Motor neuron (in vitro differentiated cells): ENCODE measurements at regions not wholly inside any gene's neighbourhood (a gene's known extent, or its start where the extent isn't known, plus 50 kb on each side); places are given as distances from the start of the nearest gene placed in this dataset.

Experiments
- ATAC-seq, 8 experiments: fragments of 200-7000 bp; cut with Tn5 transposase; replicated peaks in 6 of 8; 2 replicates each; pipeline ENCODE4 v1.8.0; 2021; ENCODE audit warnings: mild to moderate bottlenecking in 8 of 8, moderate library complexity in 8 of 8
- H3K27ac ChIP-seq, 2 donors: fragments of 250-450 bp; sonication (Bioruptor Pico); 2 replicates each; pipeline ENCODE4 v1.9.0; 2021; ENCODE audit warnings: antibody characterized with exemption in 2 of 2, mild to moderate bottlenecking in 2 of 2, moderate library complexity in 1 of 2
- H3K4me1 ChIP-seq, 2 donors: fragments of 250-450 bp; sonication (Bioruptor Pico); replicated peaks in 1 of 2; 2 replicates each; pipeline ENCODE4 v1.6.1; 2021; ENCODE audit warnings: antibody characterized with exemption in 2 of 2, mild to moderate bottlenecking in 2 of 2, moderate library complexity in 1 of 2
- H3K4me3 ChIP-seq, 5 donors: fragments of 250-450 bp; sonication (Bioruptor Pico); 2 replicates each; pipeline ENCODE4 v1.9.0; 2021; ENCODE audit warnings: antibody characterized with exemption in 5 of 5, mild to moderate bottlenecking in 5 of 5, moderate library complexity in 4 of 5
- WGBS, 10 experiments: fragments of 450-650 bp; shearing (Covaris generic); methylation state at CpG; one replicate each; pipeline ENCODE4 v1.0.0; 2022; 5-methylcytosine and 5-hydroxymethylcytosine counted together
- in situ Hi-C, 9 experiments: fragments of 400-800 bp; cut with MboI; loops; one replicate each; pipeline ENCODE4 v1.15.0; 2021; ENCODE audit warnings: low sequenced_read_pairs in 9 of 9, low pct_unique_long_range_greater_than_20kb in 2 of 9; ENCODE audit not compliant: unreplicated experiment in 9 of 9

- H3K4me3 ChIP-seq: no peak overlapping the region
- in situ Hi-C loops: no loop called here
- H3K4me1 ChIP-seq: peaks cover 0 to 2% of the 10 kb centered on the region in 2 donors
- 0 to 94% (median 50%) methylated on average over 1 to 2 of the region's 2 CpGs; no CpG with 5 or more reads in 3 of the 10 experiments for WGBS, 10 experiments
- no peak overlapping the region for H3K27ac ChIP-seq
- ATAC-seq: peak in 1 of 8 experiments; percentile 79
These were observed 370.3 kb downstream of the NNT start for GRCh38 chr5:43973318-43973717.

- Histone ChIP-seq H3K4me1 (no peaks in the 10 kb centered on the region), H3K4me3 (no peak overlapping the region), H3K27ac (no peak overlapping the region)
- 0 to 90% (median 36%) methylated on average over 1 of the region's 1 CpG; no CpG with 5 or more reads in 1 of the 10 experiments for WGBS, 10 experiments
- ATAC-seq: no peak
- in situ Hi-C loops: no loop called here
These were observed 364.2 kb downstream of the NNT start for GRCh38 chr5:43967165-43967564.

GRCh38 chr5:43959144-43959543 is 356.2 kb downstream of the NNT start:
- WGBS, 10 experiments: 0 to 90% (median 62%) methylated on average over 1 to 2 of the region's 2 CpGs
- in situ Hi-C loops: no loop called here
- no peaks in the 10 kb centered on the region for H3K4me1 ChIP-seq
- no peak overlapping the region for H3K4me3 ChIP-seq
- no peak for ATAC-seq
- no peak overlapping the region for H3K27ac ChIP-seq

- Histone ChIP-seq H3K27ac (no peak overlapping the region), H3K4me1 (no peaks in the 10 kb centered on the region), H3K4me3 (no peak overlapping the region)
- WGBS, 10 experiments: 0 to 83% (median 56%) methylated on average over 1 to 2 of the region's 2 CpGs; no CpG with 5 or more reads in 1 of the 10 experiments
- in situ Hi-C loops: no loop called here
- ATAC-seq: no peak
These were observed 345.0 kb downstream of the NNT start for GRCh38 chr5:43947935-43948334.

- Histone ChIP-seq H3K4me1 (no peaks in the 10 kb centered on the region), H3K4me3 (no peak overlapping the region), H3K27ac (no peak overlapping the region)
- in situ Hi-C loops: no loop called here
- 0 to 100% (median 97%) methylated on average over 1 of the region's 1 CpG for WGBS, 10 experiments
- no peak for ATAC-seq
These were observed 338.8 kb downstream of the NNT start for GRCh38 chr5:43941806-43942205.

- no peak overlapping the region for H3K4me3 ChIP-seq
- H3K4me1 ChIP-seq: no peaks in the 10 kb centered on the region
- H3K27ac ChIP-seq: no peak overlapping the region
- no peak for ATAC-seq
- in situ Hi-C loops: no loop called here
- WGBS, 10 experiments: 0 to 100% (median 61%) methylated on average over 1 to 2 of the region's 2 CpGs
These were observed 337.6 kb downstream of the NNT start for GRCh38 chr5:43940562-43940961.

- in situ Hi-C loops: no loop called here
- H3K4me1 ChIP-seq: no peaks in the 10 kb centered on the region
- 0 to 100% (median 56%) methylated on average over 2 of the region's 2 CpGs for WGBS, 10 experiments
- H3K27ac ChIP-seq: no peak overlapping the region
- no peak for ATAC-seq
- H3K4me3 ChIP-seq: no peak overlapping the region
These were observed 323.9 kb downstream of the NNT start for GRCh38 chr5:43926923-43927322.

GRCh38 chr5:43920422-43920821 is 317.4 kb downstream of the NNT start:
- no peak for ATAC-seq
- in situ Hi-C loops: no loop called here
- Histone ChIP-seq H3K27ac (no peak overlapping the region), H3K4me1 (no peaks in the 10 kb centered on the region), H3K4me3 (no peak overlapping the region)

GRCh38 chr5:43917925-43918324 is 314.9 kb downstream of the NNT start:
- in situ Hi-C loops: no loop called here
- no peak overlapping the region for H3K4me3 ChIP-seq
- no peak for ATAC-seq
- WGBS, 10 experiments: 0 to 37% (median 6%) methylated on average over 1 to 3 of the region's 3 CpGs; no CpG with 5 or more reads in 5 of the 10 experiments
- H3K27ac ChIP-seq: no peak overlapping the region
- H3K4me1 ChIP-seq: no peaks in the 10 kb centered on the region

- in situ Hi-C loops: no loop called here
- H3K4me1 ChIP-seq: no peaks in the 10 kb centered on the region
- no peak for ATAC-seq
- no peak overlapping the region for H3K4me3 ChIP-seq
- H3K27ac ChIP-seq: no peak overlapping the region
These were observed 300.1 kb downstream of the NNT start for GRCh38 chr5:43903129-43903528.

GRCh38 chr5:43900974-43901373 is 298.0 kb downstream of the NNT start:
- in situ Hi-C loops: no loop called here
- no peaks in the 10 kb centered on the region for H3K4me1 ChIP-seq
- no peak overlapping the region for H3K4me3 ChIP-seq
- ATAC-seq: no peak
- 0 to 100% (median 85%) methylated on average over 1 of the region's 1 CpG for WGBS, 10 experiments
- no peak overlapping the region for H3K27ac ChIP-seq

- H3K4me1 ChIP-seq: no peaks in the 10 kb centered on the region
- 43 to 100% (median 96%) methylated on average over 1 of the region's 1 CpG; no CpG with 5 or more reads in 4 of the 10 experiments for WGBS, 10 experiments
- H3K27ac ChIP-seq: no peak overlapping the region
- no peak overlapping the region for H3K4me3 ChIP-seq
- in situ Hi-C loops: no loop called here
- no peak for ATAC-seq
These were observed 292.9 kb downstream of the NNT start for GRCh38 chr5:43895876-43896275.

- ATAC-seq: no peak
- in situ Hi-C loops: no loop called here
- H3K4me1 ChIP-seq: no peaks in the 10 kb centered on the region
- whole genome bisulfite sequencing, 10 experiments: 30 to 90% (median 80%) methylated on average over 3 to 4 of the region's 4 CpGs
- H3K4me3 ChIP-seq: no peak overlapping the region
- H3K27ac ChIP-seq: no peak overlapping the region
These were observed 291.1 kb downstream of the NNT start for GRCh38 chr5:43893951-43894684.

- Histone ChIP-seq H3K27ac (no peak overlapping the region), H3K4me3 (no peak overlapping the region), H3K4me1 (no peaks in the 10 kb centered on the region)
- in situ Hi-C loops: no loop called here
- 0 to 80% (median 42%) methylated on average over 1 of the region's 1 CpG; no CpG with 5 or more reads in 4 of the 10 experiments for WGBS, 10 experiments
- no peak for ATAC-seq
These were observed 288.1 kb downstream of the NNT start for GRCh38 chr5:43891112-43891511.
